HepG2 (cell line): ENCODE measurements at regions not wholly inside any gene's neighbourhood (a gene's known extent, or its start where the extent isn't known, plus 50 kb on each side); places are given as distances from the start of the nearest gene placed in this dataset.

Experiments
- ATAC-seq: fragments of 200-7000 bp; cut with Tn5 transposase; 3 replicates; pipeline ENCODE4 v1.9.1; 2020; ENCODE audit warnings: mild to moderate bottlenecking, moderate library complexity
- BruUV-seq: library from RNA; stranded (reverse); fragments of 400-500 nt; replicated peaks from 2 replicates; lab custom pipeline; 2021; lab: Mats Ljungman, UMichigan
- CTCF ChIA-PET: fragments of 300-600 bp; formaldehyde crosslinking; extraction: SDS; loops from one replicate; lab custom pipeline; 2021; ENCODE audit warnings: low total read pairs, inconsistent platforms, low intra/inter-chr PET ratio; lab: Yijun Ruan, JAX
- POLR2A ChIA-PET: fragments of 350-600 bp; sonication (Branson Sonifier 250); formaldehyde crosslinking; loops from one replicate; lab custom pipeline; 2020; ENCODE audit warnings: antibody characterized with exemption, inconsistent platforms; lab: Yijun Ruan, JAX
- DNase-seq: peaks from one replicate; pipeline ENCODE4 v3.0.0-alpha.2; 2015; ENCODE audit warnings: low spot score
- FAIRE-seq: peaks from 3 replicates; lab custom pipeline; 2011; peaks lifted over from hg19 to GRCh38; lab: Jason Lieb, UNC
- H2AFZ ChIP-seq: one replicate; pipeline ENCODE4 v1.6.1; 2011; ENCODE audit warnings: low read length, inconsistent platforms
- H3K27ac ChIP-seq: fragments of 300-600 bp; 3 replicates; pipeline ENCODE4 v1.8.0; 2011; ENCODE audit warnings: mixed run types, mild to moderate bottlenecking, mixed read lengths, low read length, inconsistent platforms; ENCODE audit not compliant: insufficient read depth; ENCODE audit errors: extremely low read length
- H3K27me3 ChIP-seq, 2 experiments: fragments of 200-600 bp in 1 of 2; 2 replicates in 1 of 2; 3 replicates in 1 of 2; pipeline versions ENCODE4 v1.6.0 to v1.8.0; 2011; ENCODE audit warnings: low read length in 2 of 2, mild to moderate bottlenecking in 2 of 2, moderate library complexity in 2 of 2, inconsistent platforms in 1 of 2; ENCODE audit not compliant: insufficient read depth in 2 of 2, control insufficient read depth in 1 of 2
- H3K36me3 ChIP-seq, 2 experiments: fragments of 200-600 bp in 1 of 2; replicated peaks in 1 of 2; 2 replicates in 1 of 2; 3 replicates in 1 of 2; pipeline versions ENCODE4 v1.5.1 to v1.8.0; 2011; ENCODE audit warnings: low read length in 2 of 2, inconsistent platforms in 1 of 2; ENCODE audit not compliant: insufficient read depth in 2 of 2, control insufficient read depth in 1 of 2
- H3K4me1 ChIP-seq: 2 replicates; pipeline ENCODE4 v1.5.1; 2012; ENCODE audit warnings: low read length, inconsistent platforms; ENCODE audit not compliant: insufficient read depth
- H3K4me2 ChIP-seq: 2 replicates; pipeline ENCODE4 v1.6.0; 2011; ENCODE audit warnings: low read depth, low read length, inconsistent platforms
- H3K4me3 ChIP-seq, 3 experiments: fragments of 200-600 bp in 1 of 3; sonication (generic), shearing (Covaris generic) in 1 of 3; replicated peaks in 1 of 3; 2 replicates each; pipeline ENCODE4 v1.5.1; 2011 to 2016; ENCODE audit warnings: low read length in 3 of 3, inconsistent platforms in 2 of 3, low read depth in 2 of 3, mild to moderate bottlenecking in 2 of 3, control low read depth in 1 of 3, mixed read lengths in 1 of 3; ENCODE audit not compliant: insufficient read depth in 1 of 3
- H3K79me2 ChIP-seq: one replicate; pipeline ENCODE4 v1.6.1; 2011; ENCODE audit warnings: low read length, inconsistent platforms; ENCODE audit not compliant: insufficient read depth
- H3K9ac ChIP-seq: 2 replicates; pipeline ENCODE4 v1.6.0; 2011; ENCODE audit warnings: mild to moderate bottlenecking, low read depth, low read length, inconsistent platforms; ENCODE audit not compliant: insufficient read depth
- H3K9me3 ChIP-seq: 2 replicates; pipeline ENCODE4 v1.5.1; 2012; ENCODE audit warnings: mild to moderate bottlenecking, low read length
- H4K20me1 ChIP-seq: 2 replicates; pipeline ENCODE4 v1.6.0; 2011; ENCODE audit warnings: inconsistent platforms, mild to moderate bottlenecking, low read length, moderate library complexity; ENCODE audit not compliant: insufficient read depth
- BCL3 ChIP-seq: sonication (generic); formaldehyde crosslinking; IDR thresholded peaks from 2 replicates; pipeline ENCODE4 v1.5.1; 2020; ENCODE audit warnings: mild to moderate bottlenecking, missing genetic modification reagents, moderate library complexity
- CREBL2 ChIP-seq: sonication (generic); formaldehyde crosslinking; IDR thresholded peaks from 2 replicates; pipeline ENCODE4 v1.8.1; 2023; ENCODE audit warnings: missing genetic modification reagents, mild to moderate bottlenecking, borderline replicate concordance
- E2F2 ChIP-seq: sonication (generic); formaldehyde crosslinking; IDR thresholded peaks from 2 replicates; pipeline ENCODE4 v1.4.0; 2020; ENCODE audit warnings: missing genetic modification reagents, borderline replicate concordance
- ETV5 ChIP-seq: IDR thresholded peaks from 2 replicates; pipeline ENCODE4 v1.6.1; 2018; ENCODE audit warnings: missing biosample characterization, missing genetic modification reagents, inconsistent platforms, borderline replicate concordance
- MIER2 ChIP-seq: IDR thresholded peaks from 2 replicates; pipeline ENCODE4 v1.6.1; 2016; ENCODE audit warnings: missing biosample characterization, missing genetic modification reagents
- MXD3 ChIP-seq: IDR thresholded peaks from 2 replicates; pipeline ENCODE4 v1.6.1; 2016; ENCODE audit warnings: mild to moderate bottlenecking, missing biosample characterization, missing genetic modification reagents
- NFYB ChIP-seq: sonication (generic); formaldehyde crosslinking; IDR thresholded peaks from 2 replicates; pipeline ENCODE4 v1.4.0; 2020; ENCODE audit warnings: missing genetic modification reagents
- SP5 ChIP-seq: IDR thresholded peaks from 2 replicates; pipeline ENCODE4 v1.6.1; 2016; ENCODE audit warnings: low read depth, borderline replicate concordance
- TFDP1 ChIP-seq: IDR thresholded peaks from 2 replicates; pipeline ENCODE4 v1.6.1; 2016; ENCODE audit warnings: missing compliant biosample characterization, missing genetic modification reagents, borderline replicate concordance
- ZNF276 ChIP-seq: sonication (generic); formaldehyde crosslinking; IDR thresholded peaks from 2 replicates; pipeline ENCODE4 v1.4.0; 2020; ENCODE audit warnings: mild to moderate bottlenecking, low read depth, missing genetic modification reagents
- ZNF772 ChIP-seq: sonication (generic); formaldehyde crosslinking; IDR thresholded peaks from 2 replicates; pipeline ENCODE4 v1.5.0; 2020; ENCODE audit warnings: mild to moderate bottlenecking, missing genetic modification reagents
- ZSCAN22 ChIP-seq: sonication (generic); formaldehyde crosslinking; IDR thresholded peaks from 2 replicates; pipeline ENCODE4 v1.4.0; 2020; ENCODE audit warnings: mild to moderate bottlenecking, missing genetic modification reagents
- WGBS: methylation state at CpG from one replicate; pipeline ENCODE4 v1.1.6; 2017; ENCODE audit warnings: low lambda C conversion rate; 5-methylcytosine and 5-hydroxymethylcytosine counted together
- in situ Hi-C: cut with HindIII; loops from 2 replicates; pipeline ENCODE4 v1.10.0; 2017; ENCODE audit warnings: low pct_unique_long_range_greater_than_20kb; ENCODE audit not compliant: extremely low pct_ligation_motif_present
- intact Hi-C: fragments of 100-400 bp; cut with micrococcal nuclease; formaldehyde crosslinking; loops from one replicate; pipeline ENCODE4 v1.10.0; 2022; ENCODE audit not compliant: unreplicated experiment

- 8% methylated on average over 2 of the region's 3 CpGs for WGBS
- Histone ChIP-seq H3K4me2 (no peak overlapping the region), H3K79me2 (no peaks in the 10 kb centered on the region), H3K36me3 (no peaks in the 10 kb centered on the region), H3K27me3 (0 out of 5 replicates have a peak, but pooled peaks cover 0 to 4% of the 10 kb centered on the region in 2 experiments), H4K20me1 (no peaks in the 10 kb centered on the region), H2AFZ (no peak overlapping the region), H3K27ac (no peak overlapping the region), H3K4me3 (no peak overlapping the region), H3K4me1 (no peaks in the 10 kb centered on the region), H3K9me3 (no peaks in the 10 kb centered on the region), H3K9ac (no peak overlapping the region)
- POLR2A ChIA-PET: no interaction called here
- ATAC-seq (no peak), DNase-seq (no peak), FAIRE-seq (no peak)
- in situ Hi-C loops: no loop called here
- BruUV-seq: no TSS peak
- intact Hi-C loops: no loop called here
- CTCF ChIA-PET: no interaction called here
- TF ChIP-seq E2F2 (no peak), MXD3 (CRISPR knock-in tag) (no peak), ZNF276 (CRISPR knock-in tag) (no peak), SP5 (no peak), MIER2 (CRISPR knock-in tag) (no peak), ZNF772 (CRISPR knock-in tag) (no peak), ETV5 (CRISPR knock-in tag) (no peak), TFDP1 (CRISPR knock-in tag) (no peak), CREBL2 (CRISPR knock-in tag) (no peak), ZSCAN22 (CRISPR knock-in tag) (no peak), BCL3 (CRISPR knock-in tag) (no peak), NFYB (CRISPR knock-in tag) (no peak)
Observed at GRCh38 chr1:117267232-117267774, 56.6 kb upstream of the VTCN1 start.
